H1 (cell line): ENCODE measurements at regions not wholly inside any gene's neighbourhood (a gene's known extent, or its start where the extent isn't known, plus 50 kb on each side); places are given as distances from the start of the nearest gene placed in this dataset.

Source experiments
- GABPA ChIP-seq: IDR thresholded peaks from 2 replicates; pipeline ENCODE4 v1.6.1; 2011; ENCODE audit warnings: mild to moderate bottlenecking, low read length, moderate library complexity, borderline replicate concordance; ENCODE audit not compliant: insufficient read depth
- PHF8 ChIP-seq: fragments of 200-600 bp; sonication (generic); conservative IDR thresholded peaks from 2 replicates; pipeline ENCODE4 v1.7.1; 2012; ENCODE audit warnings: low read depth, mild to moderate bottlenecking, inconsistent platforms, low read length, moderate library complexity
- POLR2AphosphoS5 ChIP-seq: IDR thresholded peaks from 2 replicates; pipeline ENCODE4 v1.6.1; 2011; ENCODE audit warnings: low read depth, low read length
- TAF7 ChIP-seq: optimal IDR thresholded peaks from 2 replicates; pipeline ENCODE3; 2011; ENCODE audit warnings: low read depth, mild to moderate bottlenecking, inconsistent platforms, low read length, moderate library complexity, borderline replicate concordance

DNA sequence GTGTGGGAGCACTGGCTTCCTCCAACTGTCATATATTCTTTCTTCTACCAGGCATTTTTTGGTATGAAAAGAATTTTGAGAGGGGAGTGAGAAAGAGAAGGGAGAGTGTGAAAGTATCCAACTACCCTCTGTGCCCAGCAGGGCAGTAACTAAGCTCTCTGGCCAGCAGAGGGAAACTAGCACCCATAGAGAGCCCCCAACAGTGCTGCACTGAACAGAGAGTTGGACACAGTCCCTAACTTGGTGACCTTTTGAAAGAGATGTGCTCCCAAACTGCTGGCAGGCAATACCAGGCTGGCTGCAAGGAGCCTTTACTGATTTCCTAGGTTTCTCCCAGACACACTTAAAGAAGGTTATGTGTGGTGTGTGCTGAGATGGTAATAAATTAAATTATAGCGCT, 118.8 kb upstream of the PBX1 start (continued):
- no peak for TF ChIP-seq PHF8
- no peak for TF ChIP-seq GABPA
- TF ChIP-seq POLR2AphosphoS5 = no peak
- no peak for TF ChIP-seq TAF7
